ENCODE measurements at regions not wholly inside any gene's neighbourhood (a gene's known extent, or its start where the extent isn't known, plus 50 kb on each side); places are given as distances from the start of the nearest gene placed in this dataset.

- Histone ChIP-seq H3K27ac (ENCODE audit: low read depth, low read length) (no peak overlapping the region), H3F3A (ENCODE audit: insufficient read depth) (no peaks in the 10 kb centered on the region), H3K9me2 (replicated peaks; ENCODE audit: insufficient read depth, low read length) (no peaks in the 10 kb centered on the region), H3K4me3 (ENCODE audit: insufficient read depth, low read length, poor library complexity, severe bottlenecking) (no peak overlapping the region), H3K9ac (ENCODE audit: low read length) (no peak overlapping the region), H3K27me3 (ENCODE audit: low read length) (no peaks in the 10 kb centered on the region), H3K9me3 (ENCODE audit: insufficient read depth, low read length) (peaks cover 20% of the 10 kb centered on the region), H3K4me2 (ENCODE audit: low read depth, low read length, poor library complexity, severe bottlenecking) (no peak overlapping the region), H2AFZ (ENCODE audit: low read depth, low read length, severe bottlenecking) (no peak overlapping the region), H3K36me3 (ENCODE audit: low read length) (no peaks in the 10 kb centered on the region), H3K79me2 (ENCODE audit: insufficient read depth, low read length) (no peaks in the 10 kb centered on the region), H4K20me1 (ENCODE audit: low read depth, low read length) (no peaks in the 10 kb centered on the region)
- TF ChIP-seq CTCF (IDR thresholded peaks at IDR 0.05; ENCODE audit: insufficient read depth, low read length, poor library complexity, severe bottlenecking), result no peak
- no peak for TF ChIP-seq EZH2phosphoT487 (conservative IDR thresholded peaks at IDR 0.05; ENCODE audit: low read length)
Measured at GRCh38 chr11:70511345-70511744, 113.0 kb downstream of the CTTN start.

GRCh38 chr11:70512716-70513115 is 114.4 kb downstream of the CTTN start:
- Histone ChIP-seq H3K9ac (ENCODE audit: low read length) (no peak overlapping the region), H3K9me3 (ENCODE audit: insufficient read depth, low read length) (peaks cover 20% of the 10 kb centered on the region)

GRCh38 chr11:70517203-70517602 is 118.9 kb downstream of the CTTN start:
- Histone ChIP-seq H3F3A (ENCODE audit: insufficient read depth) (no peaks in the 10 kb centered on the region), H3K9me3 (ENCODE audit: insufficient read depth, low read length) (peaks cover 15% of the 10 kb centered on the region), H3K27ac (ENCODE audit: low read depth, low read length) (no peak overlapping the region), H3K4me2 (ENCODE audit: low read depth, low read length, poor library complexity, severe bottlenecking) (no peak overlapping the region), H3K9me2 (replicated peaks; ENCODE audit: insufficient read depth, low read length) (no peaks in the 10 kb centered on the region), H3K79me2 (ENCODE audit: insufficient read depth, low read length) (no peaks in the 10 kb centered on the region), H3K4me3 (ENCODE audit: insufficient read depth, low read length, poor library complexity, severe bottlenecking) (no peak overlapping the region), H3K9ac (ENCODE audit: low read length) (no peak overlapping the region), H2AFZ (ENCODE audit: low read depth, low read length, severe bottlenecking) (no peak overlapping the region), H3K27me3 (ENCODE audit: low read length) (no peaks in the 10 kb centered on the region), H3K36me3 (ENCODE audit: low read length) (no peaks in the 10 kb centered on the region), H4K20me1 (ENCODE audit: low read depth, low read length) (no peaks in the 10 kb centered on the region)
- TF ChIP-seq CTCF (IDR thresholded peaks at IDR 0.05; ENCODE audit: insufficient read depth, low read length, poor library complexity, severe bottlenecking), result no peak
- TF ChIP-seq EZH2phosphoT487 (conservative IDR thresholded peaks at IDR 0.05; ENCODE audit: low read length), result no peak

More at GRCh38 chr11:70512716-70513115, 114.4 kb downstream of the CTTN start:
- Histone ChIP-seq H3K4me2 (ENCODE audit: low read depth, low read length, poor library complexity, severe bottlenecking) (no peak overlapping the region), H3K9me2 (replicated peaks; ENCODE audit: insufficient read depth, low read length) (no peaks in the 10 kb centered on the region), H3K79me2 (ENCODE audit: insufficient read depth, low read length) (no peaks in the 10 kb centered on the region), H3K27me3 (ENCODE audit: low read length) (no peaks in the 10 kb centered on the region), H3K27ac (ENCODE audit: low read depth, low read length) (no peak overlapping the region), H2AFZ (ENCODE audit: low read depth, low read length, severe bottlenecking) (no peak overlapping the region), H3F3A (ENCODE audit: insufficient read depth) (no peaks in the 10 kb centered on the region), H4K20me1 (ENCODE audit: low read depth, low read length) (no peaks in the 10 kb centered on the region), H3K36me3 (ENCODE audit: low read length) (no peaks in the 10 kb centered on the region), H3K4me3 (ENCODE audit: insufficient read depth, low read length, poor library complexity, severe bottlenecking) (no peak overlapping the region)
- TF ChIP-seq CTCF (IDR thresholded peaks at IDR 0.05; ENCODE audit: insufficient read depth, low read length, poor library complexity, severe bottlenecking) (no peak), EZH2phosphoT487 (conservative IDR thresholded peaks at IDR 0.05; ENCODE audit: low read length) (no peak)
